ENCODE measurements at regions not wholly inside any gene's neighbourhood (a gene's known extent, or its start where the extent isn't known, plus 50 kb on each side); places are given as distances from the start of the nearest gene placed in this dataset.

DNA sequence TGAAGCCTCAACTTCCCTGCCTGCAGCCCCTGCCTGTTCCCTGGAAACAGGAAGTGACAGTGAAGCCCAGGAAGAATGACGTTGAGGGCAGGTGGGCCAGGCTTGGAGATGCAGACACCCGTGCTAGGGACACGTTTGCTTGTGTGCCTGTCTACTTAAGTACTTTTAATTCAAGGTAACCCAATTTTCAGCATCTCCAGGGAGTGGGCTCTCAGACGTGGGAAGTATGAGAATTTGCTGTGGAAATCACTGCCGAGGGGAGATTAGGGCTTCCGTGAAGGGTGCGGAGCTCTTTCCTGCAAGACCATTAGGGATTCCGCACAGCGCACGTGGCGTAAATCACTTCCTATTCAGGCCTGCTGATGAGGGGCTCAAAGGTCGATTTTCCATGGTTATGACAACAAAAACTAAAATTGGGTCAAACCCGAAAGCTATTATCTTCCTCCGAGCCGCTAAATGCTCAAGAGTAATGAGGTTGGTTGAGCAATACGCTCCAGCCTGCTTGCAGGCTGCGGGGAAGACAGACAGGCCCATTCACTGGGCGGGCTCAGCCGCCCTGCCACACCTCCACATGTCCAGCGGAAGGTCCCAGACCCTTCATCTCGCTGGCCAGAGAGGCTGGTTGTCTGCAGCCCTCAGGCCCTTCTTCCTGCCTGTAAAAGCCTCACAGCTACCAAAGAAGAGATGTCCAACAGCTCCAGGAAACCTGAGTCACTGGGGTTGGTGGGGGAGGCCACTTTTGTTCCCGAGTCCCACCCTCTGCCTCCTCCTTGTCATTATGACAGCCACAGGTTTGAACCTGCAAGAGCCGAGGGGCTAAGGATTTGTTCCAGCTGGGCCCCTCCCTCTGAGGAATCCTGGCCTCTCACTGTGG, 109.9 kb downstream of the RBFOX3 start:
- no peak for TF ChIP-seq JUND (IDR thresholded peaks at IDR 0.05; ENCODE audit: low read depth)
- in situ Hi-C loops (cut with HindIII; ENCODE audit: low pct_unique_long_range_greater_than_20kb, low sequenced_read_pairs) = no loop called here
- DNase-seq (ENCODE audit: low read depth in 1 of 2, low spot score in 1 of 2) = no peak

- DNase-seq (ENCODE audit: low read depth in 1 of 2, low spot score in 1 of 2) = no peak
- in situ Hi-C loops (cut with HindIII; ENCODE audit: low pct_unique_long_range_greater_than_20kb, low sequenced_read_pairs) = no loop called here
- TF ChIP-seq JUND (IDR thresholded peaks at IDR 0.05; ENCODE audit: low read depth) = no peak
Observed at GRCh38 chr17:79498854-79499253, 112.0 kb downstream of the RBFOX3 start.

DNA sequence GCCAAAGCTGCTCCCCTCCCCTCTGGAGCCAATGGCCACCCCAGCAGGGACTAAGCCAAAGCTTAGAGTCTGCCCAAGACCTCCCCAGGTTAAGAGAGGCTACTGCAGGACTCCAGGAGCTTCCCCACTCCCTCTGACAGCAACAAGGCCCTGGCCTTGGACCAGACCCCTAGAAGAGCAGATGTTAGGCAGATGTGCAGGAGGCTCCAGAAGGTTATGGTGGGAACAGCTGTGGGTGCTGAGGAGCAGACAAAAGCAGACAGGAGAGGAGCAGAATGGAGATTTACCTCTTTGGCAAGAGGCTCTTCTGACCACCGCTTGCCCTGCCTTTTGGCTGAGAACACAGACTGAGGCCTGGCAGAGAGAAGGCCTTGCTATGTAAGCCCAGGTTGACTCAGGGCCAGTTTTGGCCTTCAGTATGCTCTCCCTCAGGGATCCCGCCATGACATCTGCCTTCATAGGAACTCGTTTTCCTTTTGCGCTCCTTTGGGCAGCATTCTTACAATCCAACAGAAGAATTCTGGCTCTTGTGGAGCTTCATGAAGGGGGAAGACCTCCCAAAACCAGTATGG, 113.0 kb downstream of the RBFOX3 start:
- in situ Hi-C loops (cut with HindIII; ENCODE audit: low pct_unique_long_range_greater_than_20kb, low sequenced_read_pairs) = no loop called here
- no peak for TF ChIP-seq JUND (IDR thresholded peaks at IDR 0.05; ENCODE audit: low read depth)
- DNase-seq (ENCODE audit: low read depth in 1 of 2, low spot score in 1 of 2) = no peak

DNA sequence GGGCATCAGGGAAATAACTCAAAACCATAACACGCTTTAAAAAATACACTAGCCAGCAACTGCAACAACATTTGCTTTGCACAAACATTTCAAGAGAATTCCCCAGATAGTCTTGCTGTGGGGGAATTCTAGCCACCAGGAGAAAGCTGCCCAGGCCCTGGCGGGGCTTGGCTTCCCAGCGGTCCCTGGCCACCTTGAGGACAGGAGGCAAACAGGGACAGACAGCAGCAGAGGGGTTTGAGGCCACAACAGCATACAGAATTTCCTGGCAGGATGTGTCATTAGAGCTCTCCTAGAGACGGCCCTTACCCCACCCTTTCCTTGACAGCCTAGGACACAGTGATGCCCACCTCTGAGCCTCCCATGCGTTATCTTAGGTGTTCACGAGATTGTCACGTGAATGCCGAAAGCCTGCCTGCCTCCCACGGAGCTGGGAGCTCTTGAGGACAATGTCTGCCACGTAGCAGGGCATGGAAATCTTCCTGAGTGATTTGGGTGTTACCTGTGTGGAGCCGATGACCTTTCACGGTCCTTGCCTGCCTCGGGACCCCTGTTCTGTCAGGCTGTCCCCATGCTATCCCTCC, 114.3 kb downstream of the RBFOX3 start:
- DNase-seq (ENCODE audit: low read depth in 1 of 2, low spot score in 1 of 2) = no peak
- TF ChIP-seq JUND (IDR thresholded peaks at IDR 0.05; ENCODE audit: low read depth) = no peak
- in situ Hi-C loops (cut with HindIII; ENCODE audit: low pct_unique_long_range_greater_than_20kb, low sequenced_read_pairs) = no loop called here

GRCh38 chr17:79495665-79496064, 115.2 kb downstream of the RBFOX3 start:
- DNase-seq (ENCODE audit: low read depth in 1 of 2, low spot score in 1 of 2) = no peak
- in situ Hi-C loops (cut with HindIII; ENCODE audit: low pct_unique_long_range_greater_than_20kb, low sequenced_read_pairs) = no loop called here
- no peak for TF ChIP-seq JUND (IDR thresholded peaks at IDR 0.05; ENCODE audit: low read depth)

DNA sequence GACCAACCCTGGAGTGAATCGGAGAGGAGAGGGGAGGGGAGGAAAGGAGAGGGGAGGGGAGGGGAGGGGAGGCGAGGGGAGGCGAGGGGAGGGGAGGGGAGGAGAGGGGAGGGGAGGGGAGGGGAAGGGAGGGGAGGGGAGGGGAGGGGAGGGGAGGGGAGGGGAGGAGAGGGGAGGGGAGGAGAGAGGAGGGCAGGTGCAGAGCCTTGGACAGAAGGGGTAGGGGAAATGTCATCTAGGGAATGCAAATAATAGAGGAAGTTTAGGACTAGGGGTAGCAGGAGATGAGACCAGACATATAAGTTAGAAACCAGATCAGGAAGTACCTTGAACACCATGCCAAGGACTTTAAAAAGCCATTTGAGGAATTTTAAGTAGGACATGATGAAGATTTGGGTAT, 119.8 kb downstream of the RBFOX3 start:
- in situ Hi-C loops (cut with HindIII; ENCODE audit: low pct_unique_long_range_greater_than_20kb, low sequenced_read_pairs) = no loop called here
- no peak for TF ChIP-seq JUND (IDR thresholded peaks at IDR 0.05; ENCODE audit: low read depth)
- no peak for DNase-seq (ENCODE audit: low read depth in 1 of 2, low spot score in 1 of 2)

DNA sequence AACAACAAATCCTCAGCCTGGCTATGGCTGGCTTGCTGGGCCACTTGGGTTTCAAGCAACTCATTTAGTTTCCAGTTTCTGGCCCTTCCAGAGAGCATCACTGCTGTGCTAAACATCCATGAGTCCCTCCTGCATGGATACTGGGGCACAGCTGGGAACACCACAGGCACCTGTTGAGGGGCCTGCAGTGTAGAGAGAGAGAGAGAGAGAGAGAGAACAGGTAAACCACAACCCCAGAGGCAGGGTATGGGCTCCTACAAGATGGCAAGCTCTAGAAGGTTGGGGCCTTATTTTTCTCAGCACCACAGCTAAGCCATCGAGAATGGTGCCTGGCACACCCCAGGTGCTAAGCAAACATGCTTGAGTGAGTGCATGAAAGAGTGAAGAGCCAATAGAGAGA, 120.3 kb downstream of the RBFOX3 start:
- no peak for TF ChIP-seq JUND (IDR thresholded peaks at IDR 0.05; ENCODE audit: low read depth)
- no peak for DNase-seq (ENCODE audit: low read depth in 1 of 2, low spot score in 1 of 2)
- in situ Hi-C loops (cut with HindIII; ENCODE audit: low pct_unique_long_range_greater_than_20kb, low sequenced_read_pairs) = no loop called here

- TF ChIP-seq JUND (IDR thresholded peaks at IDR 0.05; ENCODE audit: low read depth) = no peak
- in situ Hi-C loops (cut with HindIII; ENCODE audit: low pct_unique_long_range_greater_than_20kb, low sequenced_read_pairs) = no loop called here
- DNase-seq (ENCODE audit: low read depth in 1 of 2, low spot score in 1 of 2) = no peak
Observed at GRCh38 chr17:79487149-79487548, 123.7 kb downstream of the RBFOX3 start.

DNA sequence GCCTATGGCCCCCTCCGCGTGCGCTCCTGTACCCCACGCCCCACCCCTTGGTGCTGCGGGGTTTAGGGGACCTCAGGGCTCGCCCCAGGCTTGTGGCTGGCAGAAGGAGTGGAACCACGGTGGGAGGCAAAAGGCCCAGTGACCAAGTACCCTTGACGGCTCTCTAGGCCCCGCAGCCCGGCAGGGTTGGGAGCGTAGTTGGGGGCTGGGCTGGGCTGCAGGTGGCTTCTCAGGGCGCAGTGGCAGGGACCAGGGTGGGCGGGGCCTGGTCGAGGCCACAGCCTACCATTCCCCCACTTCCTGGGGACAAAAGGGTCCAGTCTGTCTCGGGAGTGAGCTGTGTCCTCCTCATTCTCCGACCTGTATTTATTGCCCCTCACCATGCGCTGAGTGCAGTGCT, 124.9 kb downstream of the RBFOX3 start:
- no peak for DNase-seq (ENCODE audit: low read depth in 1 of 2, low spot score in 1 of 2)
- TF ChIP-seq JUND (IDR thresholded peaks at IDR 0.05; ENCODE audit: low read depth) = no peak
- in situ Hi-C loops (cut with HindIII; ENCODE audit: low pct_unique_long_range_greater_than_20kb, low sequenced_read_pairs) = no loop called here

DNA sequence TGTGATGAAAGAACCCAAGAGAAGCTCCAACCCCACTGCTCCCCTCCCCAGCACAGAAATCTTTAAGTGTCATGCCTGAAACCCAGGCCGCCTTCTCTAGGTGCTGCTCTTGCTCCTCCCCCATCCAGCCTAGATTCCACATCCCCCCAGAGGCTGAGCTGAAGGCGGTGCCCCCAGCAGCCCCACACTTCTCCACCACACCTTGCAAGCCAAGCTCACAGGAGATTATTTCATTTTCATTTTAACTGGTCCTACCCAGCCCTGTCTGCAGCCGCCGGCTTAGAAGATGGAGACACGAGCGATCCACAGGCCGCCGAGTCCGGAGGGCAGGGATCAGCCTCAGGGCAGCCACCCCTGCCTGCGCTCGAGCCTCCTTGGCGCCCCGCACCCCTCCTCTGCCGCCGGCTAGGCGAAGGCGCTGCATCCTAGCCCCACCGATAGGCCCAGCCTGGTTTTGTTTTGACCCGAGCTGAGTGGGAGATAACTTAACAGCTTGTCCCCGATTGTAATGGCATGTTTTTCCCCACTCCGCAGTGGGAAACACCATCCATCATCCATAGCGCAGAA, 125.3 kb downstream of the RBFOX3 start:
- in situ Hi-C loops (cut with HindIII; ENCODE audit: low pct_unique_long_range_greater_than_20kb, low sequenced_read_pairs) = no loop called here
- TF ChIP-seq JUND (IDR thresholded peaks at IDR 0.05; ENCODE audit: low read depth) = no peak
- DNase-seq (ENCODE audit: low read depth in 1 of 2, low spot score in 1 of 2) = no peak

DNA sequence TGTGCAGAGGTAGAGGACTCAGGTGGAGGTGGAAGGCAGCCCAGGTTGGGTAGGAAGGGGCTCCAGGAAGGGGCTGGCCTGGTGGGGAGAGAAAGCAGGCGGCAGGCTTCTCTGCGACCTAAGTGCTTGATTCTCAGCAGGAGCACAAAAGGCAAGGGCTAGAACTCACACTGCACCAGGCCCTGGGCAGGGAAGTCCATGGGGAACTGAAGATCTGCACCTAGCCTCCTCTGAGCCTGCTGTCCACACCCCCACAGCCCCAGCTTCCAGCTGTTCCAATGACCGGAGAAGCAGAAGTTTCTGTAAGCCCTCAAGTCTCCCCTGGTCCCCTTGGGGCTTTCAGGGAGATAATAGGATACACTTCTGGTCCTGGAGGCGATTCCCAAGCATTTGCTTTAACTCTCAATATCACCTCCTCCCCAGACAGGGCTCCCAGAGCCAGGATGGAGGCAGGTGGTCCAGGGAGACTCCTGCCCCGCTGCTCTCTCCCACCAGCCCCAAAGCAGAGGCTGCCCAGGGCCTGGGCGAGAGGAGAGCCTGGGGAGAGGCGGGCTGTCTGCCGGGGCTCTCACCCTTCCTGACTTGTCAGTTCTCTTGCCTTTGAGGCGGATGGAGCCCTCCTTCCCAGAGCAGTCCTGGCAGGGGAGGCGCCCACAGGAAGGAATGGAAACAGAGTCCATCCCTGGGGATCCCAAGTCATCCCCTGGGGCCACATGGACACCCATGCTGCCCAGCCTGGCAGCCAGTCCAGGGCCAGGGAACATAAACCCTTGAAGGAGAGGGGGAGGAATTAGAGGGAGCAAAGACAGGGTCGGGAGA, 126.0 kb downstream of the RBFOX3 start:
- DNase-seq (ENCODE audit: low read depth in 1 of 2, low spot score in 1 of 2) = no peak
- in situ Hi-C loops (cut with HindIII; ENCODE audit: low pct_unique_long_range_greater_than_20kb, low sequenced_read_pairs) = no loop called here
- TF ChIP-seq JUND (IDR thresholded peaks at IDR 0.05; ENCODE audit: low read depth) = no peak

- TF ChIP-seq JUND (IDR thresholded peaks at IDR 0.05; ENCODE audit: low read depth) = no peak
- in situ Hi-C loops (cut with HindIII; ENCODE audit: low pct_unique_long_range_greater_than_20kb, low sequenced_read_pairs) = no loop called here
- DNase-seq (ENCODE audit: low read depth in 1 of 2, low spot score in 1 of 2) = no peak
Observed at GRCh38 chr17:79483842-79484241, 127.0 kb downstream of the RBFOX3 start.
